ENCODE measurements at regions not wholly inside any gene's neighbourhood (a gene's known extent, or its start where the extent isn't known, plus 50 kb on each side); places are given as distances from the start of the nearest gene placed in this dataset.

DNA sequence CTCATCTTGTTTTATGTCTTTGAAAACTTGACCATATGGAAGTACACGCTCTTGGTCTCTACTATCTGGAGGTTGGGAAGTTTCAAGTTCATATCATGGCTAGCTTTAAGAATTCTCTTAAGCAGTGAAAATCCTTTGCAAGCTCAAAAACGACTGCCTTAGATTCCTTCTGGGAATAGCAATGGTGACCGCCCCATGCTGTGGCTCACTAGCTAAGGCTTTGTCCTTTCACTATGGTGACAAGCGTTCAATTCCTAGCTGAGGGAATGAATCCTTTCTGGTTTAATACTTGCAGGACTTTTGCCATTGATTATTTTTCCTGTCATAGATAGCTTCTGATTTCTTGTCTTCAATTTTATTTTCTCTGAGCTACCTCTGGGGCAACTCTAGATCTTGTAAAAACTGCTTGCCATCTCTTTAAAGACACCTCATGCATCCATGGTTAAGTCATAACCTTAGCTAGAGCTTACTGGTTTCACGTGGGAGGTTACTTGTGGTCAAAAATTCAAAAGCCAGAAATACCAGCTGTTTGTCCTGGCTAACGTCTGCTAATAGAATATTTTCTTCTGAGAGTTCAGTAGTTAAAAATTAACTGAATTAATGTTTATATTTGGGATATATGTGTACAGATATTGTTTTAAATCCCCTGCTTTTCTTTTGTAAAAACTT, 673.4 kb upstream of the CBLB start:
- no peak for DNase-seq

- no peak for DNase-seq
Measured at GRCh38 chr3:106552351-106553043, 683.7 kb upstream of the CBLB start.

DNA sequence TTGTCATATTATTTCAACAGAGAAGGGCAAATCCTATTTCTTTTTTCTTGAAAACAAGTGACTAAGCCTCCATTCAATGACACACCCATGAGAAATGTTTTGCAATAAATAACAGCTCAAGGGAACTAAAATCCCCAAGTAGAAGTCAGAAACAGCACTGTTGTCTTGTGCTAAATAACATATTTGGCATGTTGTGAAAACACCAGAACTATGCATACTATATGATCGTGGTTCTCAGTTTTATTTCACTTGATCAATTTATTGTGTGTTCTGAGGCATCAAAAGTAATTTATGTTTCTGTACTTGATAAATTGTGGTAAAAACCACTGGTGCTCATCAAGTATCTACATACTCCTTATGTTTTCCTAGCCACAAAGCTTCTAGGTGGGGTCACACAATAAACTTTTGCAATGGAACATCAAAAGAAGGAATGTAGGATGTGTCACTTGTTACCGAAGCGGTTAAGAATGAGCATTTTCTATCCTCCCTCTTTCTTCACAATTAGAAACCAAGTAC, 691.7 kb upstream of the CBLB start:
- no peak for DNase-seq

DNA sequence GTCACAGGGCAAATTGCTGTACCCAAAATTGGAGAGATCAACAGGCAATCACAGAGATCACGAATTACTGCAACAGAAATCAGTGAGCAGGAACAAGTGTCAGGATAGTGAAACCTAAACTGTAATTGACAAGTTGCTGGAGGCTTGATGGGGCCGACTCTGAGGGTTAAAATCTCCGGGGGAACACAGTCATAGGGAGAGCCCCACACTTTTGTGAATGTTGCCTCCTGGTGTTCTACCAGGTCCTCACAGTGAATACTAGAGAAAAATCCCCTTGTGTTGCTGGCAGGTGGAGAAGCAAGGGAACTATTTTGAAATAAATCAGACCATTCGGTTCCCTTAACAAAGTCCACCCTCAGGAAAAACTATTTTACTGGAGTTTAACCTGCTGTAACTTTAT, 697.5 kb upstream of the CBLB start:
- DNase-seq, result no peak

GRCh38 chr3:106570426-106570825, 701.6 kb upstream of the CBLB start:
- no peak for DNase-seq

- DNase-seq, result no peak
Measured at GRCh38 chr3:106573605-106574004, 704.8 kb upstream of the CBLB start.

GRCh38 chr3:106575029-106575428, 706.2 kb upstream of the CBLB start:
- no peak for DNase-seq

DNA sequence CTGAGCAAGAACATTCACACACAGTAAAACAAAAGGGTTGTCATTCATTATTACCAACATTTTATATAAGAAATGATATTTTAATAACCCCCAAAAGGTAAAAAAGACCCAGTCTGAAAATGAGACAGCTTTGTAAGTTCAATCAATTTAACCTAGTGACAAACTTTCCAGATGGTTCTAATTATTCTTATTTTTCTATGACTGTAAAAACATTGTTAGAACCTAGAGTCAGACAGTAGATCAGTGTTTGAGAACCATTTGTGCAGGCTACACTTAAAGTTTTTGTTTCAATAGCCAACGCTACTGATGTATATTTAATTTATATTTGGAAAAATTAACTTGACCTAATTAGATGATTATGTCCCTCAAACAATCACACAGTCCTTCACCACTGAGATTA, 708.4 kb upstream of the CBLB start:
- no peak for DNase-seq

- DNase-seq, result no peak
Measured at GRCh38 chr3:106578911-106579310, 710.1 kb upstream of the CBLB start.

DNA sequence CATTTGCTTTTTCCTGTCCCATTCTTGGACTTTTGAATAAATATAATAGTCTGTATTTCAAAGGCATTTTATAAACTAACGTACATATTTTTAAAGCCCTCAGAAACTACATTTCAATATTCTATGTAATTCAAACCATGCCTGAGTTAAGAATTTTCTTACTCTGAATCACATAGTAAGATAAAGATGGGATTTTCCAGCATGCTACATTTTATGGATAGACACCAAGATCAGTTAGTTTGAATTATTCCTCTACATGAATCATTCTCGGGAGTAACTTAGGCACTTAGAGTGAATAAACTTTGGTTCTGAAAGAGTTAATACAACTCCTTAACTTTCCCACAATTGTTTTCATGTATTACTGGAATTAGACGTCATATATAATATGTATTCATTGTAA, 713.3 kb upstream of the CBLB start:
- DNase-seq, result no peak

GRCh38 chr3:106587551-106587950, 718.7 kb upstream of the CBLB start:
- DNase-seq, result no peak

DNA sequence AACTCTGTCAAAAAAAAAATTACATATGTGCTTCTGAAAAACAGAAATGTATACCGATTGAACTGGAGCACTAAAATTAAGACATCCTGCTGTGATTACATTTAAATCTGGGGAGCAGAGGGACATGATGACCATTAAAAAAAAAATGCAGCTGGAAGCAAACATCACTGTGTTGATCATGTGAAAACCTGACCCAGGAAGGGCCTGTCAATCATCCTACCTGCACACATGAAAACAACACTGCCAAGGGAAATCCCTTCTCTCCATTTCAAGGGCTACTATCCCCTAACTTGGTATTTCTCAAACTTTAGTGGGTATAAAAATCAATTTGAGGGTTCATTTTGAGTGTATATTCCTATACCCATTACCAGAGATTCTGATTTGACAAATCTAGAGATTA, 719.9 kb upstream of the CBLB start:
- DNase-seq, result no peak

DNA sequence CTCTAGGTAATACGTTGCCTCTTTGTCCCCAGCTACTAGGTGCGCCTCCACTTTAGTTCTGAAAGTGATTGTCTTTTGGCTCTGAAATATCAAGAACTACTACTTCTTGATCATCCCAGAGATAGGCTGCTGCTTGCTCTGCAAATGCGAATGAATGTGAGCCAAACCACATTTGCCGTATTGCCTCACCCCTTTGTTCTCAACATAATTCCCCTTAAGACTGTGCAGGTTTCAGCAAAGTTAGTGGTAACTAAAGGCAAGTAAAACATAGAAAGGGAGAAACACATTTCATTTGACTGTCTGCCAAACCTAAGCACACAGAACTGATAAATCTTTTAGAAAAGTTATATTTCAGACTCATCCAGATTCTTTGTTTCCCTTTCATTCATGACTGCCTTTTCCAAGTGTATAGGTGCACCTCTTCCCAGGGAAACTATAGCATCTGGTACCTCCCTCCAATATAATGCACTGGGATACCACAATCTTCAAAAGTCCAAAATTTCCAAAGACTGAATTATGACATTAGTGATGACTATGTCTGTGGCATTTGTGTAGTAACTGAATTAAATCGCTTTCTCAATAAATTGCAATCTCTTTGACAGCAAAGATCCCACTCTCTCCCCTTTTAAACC, 720.6 kb upstream of the CBLB start:
- DNase-seq, result no peak

DNA sequence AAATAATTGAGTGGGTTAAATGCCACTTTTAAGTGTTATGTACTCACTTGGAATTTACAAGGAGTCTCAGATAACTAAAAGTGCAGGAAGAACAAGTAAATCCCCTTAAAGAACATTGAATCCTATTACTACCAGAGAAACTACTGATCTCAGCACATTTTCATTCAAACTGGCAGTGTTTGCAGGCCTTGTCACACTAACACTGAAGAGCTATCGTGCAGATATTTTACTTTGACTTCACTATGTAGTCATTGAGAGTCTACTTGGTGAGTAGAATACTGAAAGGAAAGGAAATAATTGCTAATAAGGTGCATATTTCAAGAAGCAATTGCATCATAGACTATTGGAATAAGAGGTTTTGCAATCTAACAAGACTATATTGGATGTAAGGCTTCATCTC, 721.4 kb upstream of the CBLB start:
- no peak for DNase-seq

GRCh38 chr3:106593381-106593780, 724.6 kb upstream of the CBLB start:
- no peak for DNase-seq

- peak; percentile 87 for DNase-seq
Measured at GRCh38 chr3:106609666-106610301, 741.0 kb upstream of the CBLB start.

DNA sequence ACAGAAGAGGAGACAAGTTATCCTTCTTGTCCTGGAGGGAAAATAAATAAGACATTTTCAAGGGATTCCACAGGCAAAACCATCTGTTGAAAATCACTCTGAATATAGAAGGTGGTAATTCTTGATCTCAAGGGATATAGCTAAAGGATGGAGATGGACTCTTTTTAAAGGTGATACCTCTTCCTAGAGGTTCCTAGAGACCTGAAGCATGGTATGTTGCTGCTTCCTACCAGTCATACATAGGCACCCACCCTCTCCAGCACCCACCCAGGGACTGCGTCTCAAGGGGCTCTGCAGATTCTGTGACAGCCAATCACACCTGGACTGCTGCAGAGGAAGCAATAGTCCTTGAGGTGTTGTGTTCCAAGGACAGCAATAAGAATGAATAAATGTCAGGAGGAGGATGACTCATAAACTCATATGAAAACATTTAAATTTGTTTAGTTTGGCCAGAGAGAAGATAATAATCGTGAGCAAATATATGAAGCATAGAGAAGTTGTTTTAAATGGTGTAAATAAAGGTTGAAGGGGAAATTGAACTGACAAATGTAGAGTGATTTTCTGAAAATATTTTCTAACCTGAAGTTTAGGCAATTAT, 741.6 kb upstream of the CBLB start:
- DNase-seq, result no peak

DNA sequence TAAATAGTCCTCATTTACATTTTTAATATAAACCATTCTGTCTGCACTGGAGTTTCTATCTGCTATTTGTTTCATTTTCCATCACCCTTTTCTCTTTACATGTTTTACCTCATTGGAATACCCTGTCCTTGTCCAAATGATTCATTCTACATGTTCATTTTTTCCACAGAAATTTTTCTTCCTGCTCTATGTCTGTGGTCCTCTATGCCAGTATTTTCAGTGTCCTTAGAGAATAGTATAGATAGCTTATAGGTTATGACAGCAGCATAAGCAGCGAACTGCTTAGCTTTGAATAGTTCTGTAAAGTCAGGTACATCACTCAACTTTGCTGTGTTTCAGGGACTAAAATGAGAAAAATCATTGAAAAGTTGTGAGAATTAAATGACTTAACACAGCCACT, 742.3 kb upstream of the CBLB start:
- no peak for DNase-seq

GRCh38 chr3:106611841-106612240, 743.0 kb upstream of the CBLB start:
- DNase-seq, result no peak

DNA sequence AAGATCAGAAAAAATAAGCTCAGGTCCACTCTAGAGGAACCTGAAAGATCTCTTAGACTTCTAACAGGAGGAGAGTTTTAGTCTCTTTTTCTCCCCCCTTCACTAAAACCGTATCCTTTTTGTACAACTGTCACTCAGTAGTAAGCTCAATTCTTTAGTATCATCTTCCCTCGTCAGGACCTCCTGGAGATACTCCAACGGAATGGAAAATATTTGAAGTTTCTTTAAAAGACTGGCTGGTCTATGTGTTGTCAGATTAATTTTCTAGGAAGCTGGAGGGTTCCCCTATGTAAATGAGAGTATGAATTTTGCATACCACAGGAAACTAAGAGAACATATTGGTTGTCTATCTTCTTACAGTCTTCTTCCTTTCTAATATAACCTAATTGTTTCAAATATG, 747.7 kb upstream of the CBLB start:
- no peak for DNase-seq

DNA sequence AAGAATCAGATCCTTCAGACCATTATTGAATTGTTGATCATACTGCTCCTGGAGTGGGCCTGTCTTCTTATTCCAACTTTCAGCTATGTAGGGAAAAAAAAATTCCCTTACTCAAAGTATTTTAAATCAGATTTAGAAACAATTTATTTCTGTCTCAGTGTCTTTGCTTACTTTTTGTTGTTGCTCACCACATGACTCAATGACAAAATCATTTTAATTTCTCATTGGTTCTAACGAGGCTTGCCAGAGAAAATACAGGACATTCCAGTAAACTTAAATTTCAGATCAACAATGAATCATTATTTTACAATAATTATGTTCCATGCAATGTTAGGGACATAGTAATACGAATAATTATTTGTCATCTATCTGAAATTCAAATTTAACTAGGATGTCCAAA, 748.5 kb upstream of the CBLB start:
- DNase-seq, result no peak

DNA sequence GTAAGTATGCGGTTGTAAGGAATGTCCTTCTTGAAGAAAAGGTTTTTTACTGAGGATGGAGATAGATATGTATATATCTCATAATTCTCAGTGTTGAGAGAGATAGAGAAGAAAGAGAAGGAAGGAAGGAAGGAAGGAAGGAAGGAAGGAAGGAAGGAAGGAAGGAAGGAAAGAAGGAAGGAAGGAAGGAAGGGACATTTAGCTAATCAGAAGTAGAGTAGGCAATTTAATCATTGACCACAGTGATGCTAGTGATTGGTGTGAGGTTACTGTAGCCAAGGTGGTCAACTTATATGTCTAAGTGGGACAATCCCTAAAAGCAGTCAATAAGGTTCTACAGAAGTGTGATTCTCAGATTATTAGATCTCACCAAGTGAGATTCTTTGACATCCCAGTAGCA, 751.8 kb upstream of the CBLB start:
- no peak for DNase-seq

DNA sequence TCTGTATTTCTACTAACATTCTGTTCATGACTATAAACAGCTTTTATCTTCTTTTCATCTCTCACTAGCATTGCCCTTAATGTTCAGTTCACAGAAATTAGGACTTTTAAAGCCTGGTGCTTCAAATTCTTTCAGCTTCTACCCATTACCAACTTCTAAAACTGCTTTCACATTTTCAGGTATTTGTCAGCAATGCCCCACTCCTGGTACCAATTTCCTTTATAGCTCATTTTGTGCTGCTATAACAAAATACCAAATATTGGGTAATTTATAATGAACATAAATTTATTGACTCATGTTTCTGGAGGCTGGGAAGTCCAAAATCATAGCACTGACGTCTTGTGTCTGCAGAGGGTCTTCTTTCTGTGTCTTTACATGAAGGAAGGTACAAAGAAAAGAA, 753.1 kb upstream of the CCDC54 start:
- no peak for DNase-seq

Data from skin of body (tissue), 1 donor.